ENCODE measurements at regions not wholly inside any gene's neighbourhood (a gene's known extent, or its start where the extent isn't known, plus 50 kb on each side); places are given as distances from the start of the nearest gene placed in this dataset.

DNA sequence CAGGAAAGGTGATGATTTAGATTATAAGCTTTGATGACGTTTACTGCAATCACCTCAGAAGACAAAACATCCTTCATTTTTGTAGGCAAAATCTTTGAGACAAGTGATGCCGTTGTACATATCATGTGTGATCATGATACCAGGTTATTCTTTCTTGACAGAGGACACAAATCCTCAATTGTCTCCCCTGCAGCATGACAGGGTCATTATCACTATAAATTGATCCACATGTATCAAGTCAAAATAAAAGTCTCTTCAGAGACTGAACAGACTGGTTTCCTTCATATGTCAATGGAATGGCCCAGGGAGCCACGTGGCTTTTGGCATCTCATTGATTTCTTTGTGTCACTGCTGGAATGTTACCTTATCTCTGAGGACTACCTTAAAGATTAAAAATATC is 995.7 kb downstream of the FLRT2 start:
- no peak overlapping the region for H3K4me3 Mint-ChIP-seq
- no peaks in the 10 kb centered on the region for H3K36me3 Mint-ChIP-seq (ENCODE audit: low read depth)
- TF ChIP-seq, protein P1, sequence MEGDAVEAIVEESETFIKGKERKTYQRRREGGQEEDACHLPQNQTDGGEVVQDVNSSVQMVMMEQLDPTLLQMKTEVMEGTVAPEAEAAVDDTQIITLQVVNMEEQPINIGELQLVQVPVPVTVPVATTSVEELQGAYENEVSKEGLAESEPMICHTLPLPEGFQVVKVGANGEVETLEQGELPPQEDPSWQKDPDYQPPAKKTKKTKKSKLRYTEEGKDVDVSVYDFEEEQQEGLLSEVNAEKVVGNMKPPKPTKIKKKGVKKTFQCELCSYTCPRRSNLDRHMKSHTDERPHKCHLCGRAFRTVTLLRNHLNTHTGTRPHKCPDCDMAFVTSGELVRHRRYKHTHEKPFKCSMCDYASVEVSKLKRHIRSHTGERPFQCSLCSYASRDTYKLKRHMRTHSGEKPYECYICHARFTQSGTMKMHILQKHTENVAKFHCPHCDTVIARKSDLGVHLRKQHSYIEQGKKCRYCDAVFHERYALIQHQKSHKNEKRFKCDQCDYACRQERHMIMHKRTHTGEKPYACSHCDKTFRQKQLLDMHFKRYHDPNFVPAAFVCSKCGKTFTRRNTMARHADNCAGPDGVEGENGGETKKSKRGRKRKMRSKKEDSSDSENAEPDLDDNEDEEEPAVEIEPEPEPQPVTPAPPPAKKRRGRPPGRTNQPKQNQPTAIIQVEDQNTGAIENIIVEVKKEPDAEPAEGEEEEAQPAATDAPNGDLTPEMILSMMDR (IDR thresholded peaks at IDR 0.05): no peak
- no peaks in the 10 kb centered on the region for H3K27me3 Mint-ChIP-seq (ENCODE audit: insufficient read depth)
- H3K9me3 Mint-ChIP-seq: no peaks in the 10 kb centered on the region
- DNase-seq: no peak
- H3K27ac Mint-ChIP-seq: no peak overlapping the region
- H3K4me1 Mint-ChIP-seq (ENCODE audit: low read depth): peaks cover 17% of the 10 kb centered on the region

DNA sequence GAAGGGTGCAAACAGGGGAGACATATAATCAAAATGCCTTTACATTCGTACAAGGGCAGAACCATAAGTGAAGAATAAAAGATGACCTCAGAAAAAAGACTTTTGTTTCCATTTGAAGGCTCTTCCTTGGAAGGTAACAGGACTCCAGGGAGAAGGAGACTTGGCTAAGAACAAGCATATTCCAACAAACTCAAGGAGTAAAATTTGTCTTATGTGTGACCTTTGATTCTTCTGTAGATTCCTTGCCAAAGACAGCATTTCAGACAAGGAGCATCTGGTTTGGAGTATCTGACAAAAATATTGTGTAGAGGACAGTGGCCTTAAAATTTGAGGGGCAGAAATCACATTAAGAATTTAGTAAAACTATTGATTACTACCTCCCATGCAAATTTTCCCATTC is 991.9 kb downstream of the FLRT2 start:
- no peak for DNase-seq
- Mint-ChIP-seq H3K4me1 (ENCODE audit: low read depth) (peaks cover 7% of the 10 kb centered on the region), H3K4me3 (no peak overlapping the region), H3K36me3 (ENCODE audit: low read depth) (no peaks in the 10 kb centered on the region), H3K27ac (no peak overlapping the region), H3K9me3 (no peaks in the 10 kb centered on the region), H3K27me3 (ENCODE audit: insufficient read depth) (no peaks in the 10 kb centered on the region)
- TF ChIP-seq, protein P1 (IDR thresholded peaks at IDR 0.05): no peak

DNA sequence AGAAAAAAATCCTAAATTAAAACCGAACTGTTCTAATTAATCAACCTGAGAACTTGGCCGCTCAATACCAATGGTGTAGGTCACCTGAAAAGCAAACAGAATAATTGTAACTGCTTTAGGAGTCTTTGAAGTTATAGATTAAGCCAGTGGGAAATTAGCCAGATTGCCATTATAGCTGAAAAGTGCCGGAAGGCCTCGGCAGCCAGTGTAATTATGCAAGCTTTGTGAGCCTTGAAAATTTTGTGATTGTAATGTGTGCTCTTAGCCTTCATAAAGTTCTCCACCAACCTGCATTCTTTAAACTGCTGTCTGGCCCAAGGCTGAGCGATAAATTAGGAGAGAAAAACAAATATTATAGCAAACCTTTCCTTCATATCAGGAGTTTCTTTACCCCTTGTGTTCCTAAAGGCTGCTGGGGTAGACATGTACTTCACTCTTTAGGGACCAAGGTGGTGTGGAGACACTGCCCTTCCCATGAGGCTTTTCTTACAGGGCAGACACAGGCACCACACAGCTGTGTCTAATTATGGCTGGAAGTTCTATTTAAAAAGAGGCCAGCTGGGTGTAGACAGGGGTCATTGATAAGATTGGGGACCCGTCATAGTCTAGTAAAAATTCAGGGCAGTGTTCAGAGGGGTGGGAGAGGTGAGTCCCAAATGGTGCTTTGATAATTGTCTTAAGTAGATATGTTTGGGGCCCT is 991.2 kb downstream of the FLRT2 start:
- Mint-ChIP-seq H3K4me3 (no peak overlapping the region), H3K9me3 (no peaks in the 10 kb centered on the region), H3K36me3 (ENCODE audit: low read depth) (no peaks in the 10 kb centered on the region), H3K4me1 (ENCODE audit: low read depth) (peaks cover 7% of the 10 kb centered on the region), H3K27ac (no peak overlapping the region), H3K27me3 (ENCODE audit: insufficient read depth) (no peaks in the 10 kb centered on the region)
- TF ChIP-seq, protein P1 (IDR thresholded peaks at IDR 0.05): no peak
- no peak for DNase-seq

DNA sequence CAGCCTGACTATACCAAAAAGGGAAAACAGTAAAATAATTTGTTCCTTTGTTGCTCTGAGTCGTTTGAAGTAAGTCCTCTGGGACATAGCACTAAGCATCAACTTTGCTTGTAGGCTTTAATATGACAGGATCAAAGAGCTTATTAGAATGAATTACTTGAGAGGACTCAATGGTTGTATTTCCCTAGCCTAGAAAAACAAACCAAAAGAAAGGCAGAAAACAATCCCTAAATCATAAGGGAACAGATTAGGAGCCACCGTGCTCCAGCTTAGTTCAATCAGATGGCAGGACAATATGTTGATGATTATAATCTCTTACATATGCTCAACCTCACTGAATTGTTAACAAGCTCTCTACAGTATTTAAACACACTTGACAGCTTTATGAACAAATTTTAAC is 988.4 kb downstream of the FLRT2 start:
- TF ChIP-seq, protein P1 (IDR thresholded peaks at IDR 0.05): no peak
- no peak overlapping the region for H3K4me3 Mint-ChIP-seq
- no peaks in the 10 kb centered on the region for H3K27me3 Mint-ChIP-seq (ENCODE audit: insufficient read depth)
- no peak overlapping the region for H3K27ac Mint-ChIP-seq
- peaks cover 7% of the 10 kb centered on the region for H3K4me1 Mint-ChIP-seq (ENCODE audit: low read depth)
- no peaks in the 10 kb centered on the region for H3K9me3 Mint-ChIP-seq
- no peak for DNase-seq
- no peaks in the 10 kb centered on the region for H3K36me3 Mint-ChIP-seq (ENCODE audit: low read depth)

DNA sequence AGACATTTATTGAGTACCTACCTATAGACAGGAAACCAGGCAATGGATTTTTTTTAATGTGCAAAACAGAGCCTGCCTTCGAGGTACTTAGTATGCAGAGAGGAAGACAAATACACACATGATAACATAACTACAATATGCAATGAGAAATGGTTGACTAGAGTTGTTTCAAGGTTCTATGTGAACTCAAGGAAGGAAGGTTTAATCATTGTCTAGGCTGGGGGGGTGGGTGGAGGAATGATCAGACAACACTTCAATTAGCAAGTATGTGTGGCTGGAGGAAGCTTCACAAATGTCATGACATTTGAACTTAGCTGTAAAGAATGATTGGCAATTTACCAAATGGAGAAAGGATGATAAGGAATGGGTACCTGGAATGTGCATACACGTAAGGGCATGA is 985.3 kb downstream of the FLRT2 start:
- TF ChIP-seq, protein P1 (IDR thresholded peaks at IDR 0.05): no peak
- DNase-seq: no peak
- H3K4me3 Mint-ChIP-seq: no peak overlapping the region
- no peaks in the 10 kb centered on the region for H3K27me3 Mint-ChIP-seq (ENCODE audit: insufficient read depth)
- H3K9me3 Mint-ChIP-seq: no peaks in the 10 kb centered on the region
- H3K27ac Mint-ChIP-seq: no peak overlapping the region
- H3K4me1 Mint-ChIP-seq (ENCODE audit: low read depth): no peaks in the 10 kb centered on the region
- no peaks in the 10 kb centered on the region for H3K36me3 Mint-ChIP-seq (ENCODE audit: low read depth)
